Left kidney (tissue), 1 donor: ENCODE measurements at regions not wholly inside any gene's neighbourhood (a gene's known extent, or its start where the extent isn't known, plus 50 kb on each side); places are given as distances from the start of the nearest gene placed in this dataset.

Source experiments
- DNase-seq: peaks from one replicate; pipeline ENCODE4 v3.0.0-alpha.2; 2013

GRCh38 chr7:115883629-115884028, 146.9 kb downstream of the TFEC start:
- no peak for DNase-seq

- no peak for DNase-seq
These were observed 149.1 kb downstream of the TFEC start for GRCh38 chr7:115881476-115881875.

- DNase-seq = no peak
These were observed 151.4 kb downstream of the TFEC start for GRCh38 chr7:115879171-115879570.

- DNase-seq = no peak
These were observed 160.8 kb downstream of the TFEC start for GRCh38 chr7:115869801-115870200.

- no peak for DNase-seq
These were observed 161.4 kb downstream of the TFEC start for GRCh38 chr7:115869190-115869589.

GRCh38 chr7:115868369-115868768, 162.2 kb downstream of the TFEC start:
- no peak for DNase-seq

GRCh38 chr7:115864082-115864481, 166.5 kb downstream of the TFEC start:
- no peak for DNase-seq

- peak; percentile 7 for DNase-seq
These were observed 179.3 kb downstream of the TFEC start for GRCh38 chr7:115851291-115851690.

- DNase-seq = no peak
These were observed 179.8 kb downstream of the TFEC start for GRCh38 chr7:115850774-115851173.

GRCh38 chr7:115844857-115845256, 185.7 kb downstream of the TFEC start:
- no peak for DNase-seq

GRCh38 chr7:115840702-115841101, 189.9 kb downstream of the TFEC start:
- no peak for DNase-seq

GRCh38 chr7:115838829-115839228, 191.7 kb downstream of the TFEC start:
- no peak for DNase-seq

- no peak for DNase-seq
These were observed 199.2 kb downstream of the TFEC start for GRCh38 chr7:115831371-115831770.

- DNase-seq = no peak
These were observed 203.1 kb downstream of the TFEC start for GRCh38 chr7:115827305-115828045.

- DNase-seq = no peak
These were observed 205.0 kb downstream of the TFEC start for GRCh38 chr7:115825456-115826115.

- DNase-seq = no peak
These were observed 207.8 kb downstream of the TFEC start for GRCh38 chr7:115822801-115823200.

- no peak for DNase-seq
These were observed 208.2 kb downstream of the TFEC start for GRCh38 chr7:115822380-115822779.

- no peak for DNase-seq
These were observed 214.1 kb downstream of the TFEC start for GRCh38 chr7:115816318-115816974.

GRCh38 chr7:115812794-115813193, 217.8 kb downstream of the TFEC start:
- DNase-seq = no peak

- DNase-seq = no peak
These were observed 225.1 kb downstream of the TFEC start for GRCh38 chr7:115805458-115805857.

GRCh38 chr7:115802415-115802814, 228.1 kb downstream of the TFEC start:
- DNase-seq = no peak

- no peak for DNase-seq
These were observed 231.1 kb downstream of the TFEC start for GRCh38 chr7:115799430-115799829.

GRCh38 chr7:115793958-115794702, 236.4 kb downstream of the TFEC start:
- DNase-seq = no peak
